ENCODE measurements at regions not wholly inside any gene's neighbourhood (a gene's known extent, or its start where the extent isn't known, plus 50 kb on each side); places are given as distances from the start of the nearest gene placed in this dataset.
"Not testable (repeated sequence)": the region's sequence is repeated elsewhere in the genome, so short reads cannot be mapped to it uniquely, and the experiment has no call there.

GRCh38 chr5:162248107-162248713, 180.6 kb downstream of the GABRG2 start:
- Mint-ChIP-seq H3K27ac (ENCODE audit: unreplicated experiment) (no peak overlapping the region), H3K4me1 (no peaks in the 10 kb centered on the region), H3K4me3 (no peak overlapping the region), H3K27me3 (ENCODE audit: low read depth) (no peaks in the 10 kb centered on the region), H3K36me3 (ENCODE audit: low read depth) (no peaks in the 10 kb centered on the region), H3K9me3 (no peaks in the 10 kb centered on the region)
- TF ChIP-seq CTCF (conservative IDR thresholded peaks at IDR 0.05): peak; percentile 59
- DNase-seq (ENCODE audit: low read depth, low spot score): peak; percentile 9

- Mint-ChIP-seq H3K4me1 (no peaks in the 10 kb centered on the region), H3K9me3 (no peaks in the 10 kb centered on the region), H3K36me3 (ENCODE audit: low read depth) (no peaks in the 10 kb centered on the region), H3K27ac (ENCODE audit: unreplicated experiment) (no peak overlapping the region), H3K27me3 (ENCODE audit: low read depth) (no peaks in the 10 kb centered on the region), H3K4me3 (no peak overlapping the region)
- no peak for DNase-seq (ENCODE audit: low read depth, low spot score)
- no peak for TF ChIP-seq CTCF (conservative IDR thresholded peaks at IDR 0.05)
Measured at GRCh38 chr5:162256711-162257110, 189.1 kb downstream of the GABRG2 start.

- Mint-ChIP-seq H3K36me3 (ENCODE audit: low read depth) (no peaks in the 10 kb centered on the region), H3K4me3 (no peak overlapping the region), H3K9me3 (peaks cover 7% of the 10 kb centered on the region), H3K27me3 (ENCODE audit: low read depth) (no peaks in the 10 kb centered on the region), H3K27ac (ENCODE audit: unreplicated experiment) (no peak overlapping the region), H3K4me1 (no peaks in the 10 kb centered on the region)
- DNase-seq (ENCODE audit: low read depth, low spot score): no peak
- no peak for TF ChIP-seq CTCF (conservative IDR thresholded peaks at IDR 0.05)
Measured at GRCh38 chr5:162268694-162269481, 201.3 kb downstream of the GABRG2 start.

- no peaks in the 10 kb centered on the region for H3K36me3 Mint-ChIP-seq (ENCODE audit: low read depth)
- no peaks in the 10 kb centered on the region for H3K4me1 Mint-ChIP-seq
- H3K27me3 Mint-ChIP-seq (ENCODE audit: low read depth): no peaks in the 10 kb centered on the region
- H3K27ac Mint-ChIP-seq (ENCODE audit: unreplicated experiment): no peak overlapping the region
- peaks cover 7% of the 10 kb centered on the region for H3K9me3 Mint-ChIP-seq
- DNase-seq (ENCODE audit: low read depth, low spot score): no peak
- TF ChIP-seq CTCF (conservative IDR thresholded peaks at IDR 0.05): no peak
- no peak overlapping the region for H3K4me3 Mint-ChIP-seq
Measured at GRCh38 chr5:162272417-162272816, 204.8 kb downstream of the GABRG2 start.

- Mint-ChIP-seq H3K4me3 (no peak overlapping the region), H3K36me3 (ENCODE audit: low read depth) (no peaks in the 10 kb centered on the region), H3K27me3 (ENCODE audit: low read depth) (no peaks in the 10 kb centered on the region), H3K4me1 (no peaks in the 10 kb centered on the region), H3K9me3 (peaks cover 3% of the 10 kb centered on the region), H3K27ac (ENCODE audit: unreplicated experiment) (no peak overlapping the region)
- TF ChIP-seq CTCF (conservative IDR thresholded peaks at IDR 0.05): no peak
- no peak for DNase-seq (ENCODE audit: low read depth, low spot score)
Measured at GRCh38 chr5:162274679-162275078, 207.1 kb downstream of the GABRG2 start.

GRCh38 chr5:162275387-162275786, 207.8 kb downstream of the GABRG2 start:
- DNase-seq (ENCODE audit: low read depth, low spot score); H3K36me3 Mint-ChIP-seq (ENCODE audit: low read depth); H3K27ac Mint-ChIP-seq (ENCODE audit: unreplicated experiment); H3K4me1 Mint-ChIP-seq; H3K27me3 Mint-ChIP-seq (ENCODE audit: low read depth); H3K9me3 Mint-ChIP-seq; H3K4me3 Mint-ChIP-seq: not testable (repeated sequence)
